ENCODE measurements at regions not wholly inside any gene's neighbourhood (a gene's known extent, or its start where the extent isn't known, plus 50 kb on each side); places are given as distances from the start of the nearest gene placed in this dataset.

- H3K4me3 Mint-ChIP-seq (ENCODE audit: unreplicated experiment), result no peak overlapping the region
- H3K27me3 Mint-ChIP-seq (ENCODE audit: low read depth), result peaks cover 1% of the 10 kb centered on the region
- H3K27ac Mint-ChIP-seq (ENCODE audit: unreplicated experiment), result no peak overlapping the region
- peaks cover 21% of the 10 kb centered on the region for H3K4me1 Mint-ChIP-seq (ENCODE audit: low read depth)
- no peak for TF ChIP-seq CTCF (IDR thresholded peaks at IDR 0.05)
- DNase-seq (ENCODE audit: low spot score), result no peak
- no peaks in the 10 kb centered on the region for H3K9me3 Mint-ChIP-seq (ENCODE audit: low read depth)
- no peaks in the 10 kb centered on the region for H3K36me3 Mint-ChIP-seq (ENCODE audit: low read depth)
Observed at GRCh38 chr7:91554883-91555282, 290.6 kb downstream of the FZD1 start.

GRCh38 chr7:91556239-91556638, 292.0 kb downstream of the FZD1 start:
- H3K9me3 Mint-ChIP-seq (ENCODE audit: low read depth), result no peaks in the 10 kb centered on the region
- no peak for TF ChIP-seq CTCF (IDR thresholded peaks at IDR 0.05)
- H3K4me3 Mint-ChIP-seq (ENCODE audit: unreplicated experiment), result no peak overlapping the region
- H3K27me3 Mint-ChIP-seq (ENCODE audit: low read depth), result peaks cover 1% of the 10 kb centered on the region
- H3K36me3 Mint-ChIP-seq (ENCODE audit: low read depth), result no peaks in the 10 kb centered on the region
- no peak for DNase-seq (ENCODE audit: low spot score)
- peaks cover 14% of the 10 kb centered on the region for H3K4me1 Mint-ChIP-seq (ENCODE audit: low read depth)
- H3K27ac Mint-ChIP-seq (ENCODE audit: unreplicated experiment), result no peak overlapping the region

- Mint-ChIP-seq H3K27me3 (ENCODE audit: low read depth) (peaks cover 1% of the 10 kb centered on the region), H3K4me3 (ENCODE audit: unreplicated experiment) (no peak overlapping the region), H3K4me1 (ENCODE audit: low read depth) (peaks cover 7% of the 10 kb centered on the region), H3K27ac (ENCODE audit: unreplicated experiment) (no peak overlapping the region), H3K36me3 (ENCODE audit: low read depth) (no peaks in the 10 kb centered on the region), H3K9me3 (ENCODE audit: low read depth) (no peaks in the 10 kb centered on the region)
- DNase-seq (ENCODE audit: low spot score), result no peak
- TF ChIP-seq CTCF (IDR thresholded peaks at IDR 0.05), result no peak
Observed at GRCh38 chr7:91556956-91557650, 292.9 kb downstream of the FZD1 start.

- no peaks in the 10 kb centered on the region for H3K36me3 Mint-ChIP-seq (ENCODE audit: low read depth)
- TF ChIP-seq CTCF (IDR thresholded peaks at IDR 0.05), result no peak
- peaks cover 7% of the 10 kb centered on the region for H3K4me1 Mint-ChIP-seq (ENCODE audit: low read depth)
- H3K9me3 Mint-ChIP-seq (ENCODE audit: low read depth), result no peaks in the 10 kb centered on the region
- DNase-seq (ENCODE audit: low spot score), result no peak
- no peak overlapping the region for H3K4me3 Mint-ChIP-seq (ENCODE audit: unreplicated experiment)
- H3K27me3 Mint-ChIP-seq (ENCODE audit: low read depth), result peaks cover 1% of the 10 kb centered on the region
- no peak overlapping the region for H3K27ac Mint-ChIP-seq (ENCODE audit: unreplicated experiment)
Observed at GRCh38 chr7:91557789-91558404, 293.7 kb downstream of the FZD1 start.

- peaks cover 1% of the 10 kb centered on the region for H3K27me3 Mint-ChIP-seq (ENCODE audit: low read depth)
- no peak for TF ChIP-seq CTCF (IDR thresholded peaks at IDR 0.05)
- no peaks in the 10 kb centered on the region for H3K9me3 Mint-ChIP-seq (ENCODE audit: low read depth)
- H3K4me1 Mint-ChIP-seq (ENCODE audit: low read depth), result peaks cover 7% of the 10 kb centered on the region
- H3K27ac Mint-ChIP-seq (ENCODE audit: unreplicated experiment), result no peak overlapping the region
- H3K4me3 Mint-ChIP-seq (ENCODE audit: unreplicated experiment), result no peak overlapping the region
- no peaks in the 10 kb centered on the region for H3K36me3 Mint-ChIP-seq (ENCODE audit: low read depth)
- no peak for DNase-seq (ENCODE audit: low spot score)
Observed at GRCh38 chr7:91559947-91560346, 295.7 kb downstream of the FZD1 start.

Measured in chondrocyte (in vitro differentiated cells).